22Rv1 (cell line): ENCODE measurements at regions not wholly inside any gene's neighbourhood (a gene's known extent, or its start where the extent isn't known, plus 50 kb on each side); places are given as distances from the start of the nearest gene placed in this dataset.
"Not testable (repeated sequence)": the region's sequence is repeated elsewhere in the genome, so short reads cannot be mapped to it uniquely, and the experiment has no call there.

ENCODE experiments used
- CTCF ChIP-seq: fragments of 450-650 bp; IDR thresholded peaks from 2 replicates; pipeline ENCODE4 v1.5.1; 2017; ENCODE audit warnings: mild to moderate bottlenecking
- ZFX ChIP-seq: fragments of 450-650 bp; IDR thresholded peaks from 2 replicates; pipeline ENCODE4 v1.6.1; 2017; ENCODE audit warnings: antibody characterized with exemption, borderline replicate concordance

GRCh38 chr2:89328790-89329189 is 637.3 kb downstream of the RPIA start:
- not testable (repeated sequence) for TF ChIP-seq CTCF, ZFX
